ENCODE measurements at regions not wholly inside any gene's neighbourhood (a gene's known extent, or its start where the extent isn't known, plus 50 kb on each side); places are given as distances from the start of the nearest gene placed in this dataset.
"Not testable (repeated sequence)": the region's sequence is repeated elsewhere in the genome, so short reads cannot be mapped to it uniquely, and the experiment has no call there.

DNA sequence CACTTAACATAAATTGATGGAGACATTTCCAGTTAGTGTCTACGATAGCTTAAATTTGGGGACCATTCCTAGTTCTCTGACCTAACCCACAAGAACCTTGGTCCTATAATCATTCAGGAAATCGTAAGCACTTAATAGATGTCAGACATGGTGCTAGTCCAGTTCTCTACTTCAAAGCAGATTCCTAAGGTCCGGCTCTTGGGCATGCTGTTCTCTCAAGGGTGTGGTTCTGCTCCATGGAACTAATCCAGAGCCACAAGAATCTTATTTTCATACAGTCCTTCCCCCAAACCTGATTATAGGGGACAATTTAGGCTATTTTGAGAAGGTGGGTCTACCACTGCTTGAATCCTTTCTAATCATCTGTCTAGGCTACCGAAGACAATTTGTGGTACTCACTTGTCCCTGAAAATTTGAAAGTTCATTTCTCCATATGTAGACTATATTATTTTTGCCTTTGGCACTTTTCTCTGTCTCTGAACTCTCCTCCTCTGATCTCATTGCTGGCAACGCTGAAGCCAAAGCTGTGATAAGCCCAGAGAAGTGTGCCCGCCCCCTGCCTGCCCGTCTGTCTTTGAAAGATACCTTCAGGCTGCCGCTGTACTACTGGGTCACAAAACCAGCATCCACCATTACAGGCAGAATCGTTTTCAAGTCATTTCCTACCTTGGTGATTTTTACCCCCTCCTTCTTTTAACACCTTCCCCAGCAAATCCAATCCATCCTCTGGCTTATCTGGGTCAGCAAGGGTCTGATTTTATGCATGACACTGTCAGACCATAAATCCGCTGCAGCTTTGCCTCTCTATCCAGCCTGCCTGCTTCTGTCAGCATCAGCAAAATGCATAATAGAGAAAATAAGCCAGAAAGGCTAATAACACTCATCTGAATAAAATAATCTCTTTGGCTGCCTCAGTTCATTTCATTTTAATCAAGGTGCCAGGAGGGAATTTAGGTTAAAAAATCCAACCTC lies 132.8 kb downstream of the SRGAP2 start:
- not testable (repeated sequence) for TF ChIP-seq POLR2A (IDR thresholded peaks at IDR 0.05)
- TF ChIP-seq, protein P1, sequence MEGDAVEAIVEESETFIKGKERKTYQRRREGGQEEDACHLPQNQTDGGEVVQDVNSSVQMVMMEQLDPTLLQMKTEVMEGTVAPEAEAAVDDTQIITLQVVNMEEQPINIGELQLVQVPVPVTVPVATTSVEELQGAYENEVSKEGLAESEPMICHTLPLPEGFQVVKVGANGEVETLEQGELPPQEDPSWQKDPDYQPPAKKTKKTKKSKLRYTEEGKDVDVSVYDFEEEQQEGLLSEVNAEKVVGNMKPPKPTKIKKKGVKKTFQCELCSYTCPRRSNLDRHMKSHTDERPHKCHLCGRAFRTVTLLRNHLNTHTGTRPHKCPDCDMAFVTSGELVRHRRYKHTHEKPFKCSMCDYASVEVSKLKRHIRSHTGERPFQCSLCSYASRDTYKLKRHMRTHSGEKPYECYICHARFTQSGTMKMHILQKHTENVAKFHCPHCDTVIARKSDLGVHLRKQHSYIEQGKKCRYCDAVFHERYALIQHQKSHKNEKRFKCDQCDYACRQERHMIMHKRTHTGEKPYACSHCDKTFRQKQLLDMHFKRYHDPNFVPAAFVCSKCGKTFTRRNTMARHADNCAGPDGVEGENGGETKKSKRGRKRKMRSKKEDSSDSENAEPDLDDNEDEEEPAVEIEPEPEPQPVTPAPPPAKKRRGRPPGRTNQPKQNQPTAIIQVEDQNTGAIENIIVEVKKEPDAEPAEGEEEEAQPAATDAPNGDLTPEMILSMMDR (IDR thresholded peaks at IDR 0.05): not testable (repeated sequence)
